ENCODE measurements at regions not wholly inside any gene's neighbourhood (a gene's known extent, or its start where the extent isn't known, plus 50 kb on each side); places are given as distances from the start of the nearest gene placed in this dataset.
A peak's percentile ranks its signal among the peaks of the same experiment; 100 is the strongest.

GRCh38 chr3:18830087-18830486 lies 318.2 kb upstream of the KCNH8 start:
- no peak overlapping the region for H3K4me3 ChIP-seq (replicated peaks in 1 of 2; ENCODE audit: low read depth in 2 of 2, low read length in 2 of 2)
- DNase-seq (ENCODE audit: low read depth in 2 of 2) = no peak
- no peak for TF ChIP-seq CTCF (IDR thresholded peaks at IDR 0.05; ENCODE audit: low read depth, low read length)

- DNase-seq (ENCODE audit: low read depth in 2 of 2) = no peak
- no peak for TF ChIP-seq CTCF (IDR thresholded peaks at IDR 0.05; ENCODE audit: low read depth, low read length)
- H3K4me3 ChIP-seq (replicated peaks in 1 of 2; ENCODE audit: low read depth in 2 of 2, low read length in 2 of 2) = no peak overlapping the region
Measured at GRCh38 chr3:18828637-18829036, 319.7 kb upstream of the KCNH8 start.

GRCh38 chr3:18827664-18828063 lies 320.6 kb upstream of the KCNH8 start:
- no peak for DNase-seq (ENCODE audit: low read depth in 2 of 2)
- H3K4me3 ChIP-seq (replicated peaks in 1 of 2; ENCODE audit: low read depth in 2 of 2, low read length in 2 of 2) = no peak overlapping the region
- no peak for TF ChIP-seq CTCF (IDR thresholded peaks at IDR 0.05; ENCODE audit: low read depth, low read length)

GRCh38 chr3:18825665-18826064 lies 322.6 kb upstream of the KCNH8 start:
- TF ChIP-seq CTCF (IDR thresholded peaks at IDR 0.05; ENCODE audit: low read depth, low read length) = no peak
- DNase-seq (ENCODE audit: low read depth in 2 of 2) = no peak
- no peak overlapping the region for H3K4me3 ChIP-seq (replicated peaks in 1 of 2; ENCODE audit: low read depth in 2 of 2, low read length in 2 of 2)

GRCh38 chr3:18813300-18813699 lies 335.0 kb upstream of the KCNH8 start:
- no peak for DNase-seq (ENCODE audit: low read depth in 2 of 2)
- no peak for TF ChIP-seq CTCF (IDR thresholded peaks at IDR 0.05; ENCODE audit: low read depth, low read length)

GRCh38 chr3:18812316-18812715 lies 336.0 kb upstream of the KCNH8 start:
- DNase-seq (ENCODE audit: low read depth in 2 of 2) = peak; percentile 62 to 79
- H3K4me3 ChIP-seq (replicated peaks in 1 of 2; ENCODE audit: low read depth in 2 of 2, low read length in 2 of 2) = no peak overlapping the region
- no peak for TF ChIP-seq CTCF (IDR thresholded peaks at IDR 0.05; ENCODE audit: low read depth, low read length)

More at GRCh38 chr3:18813300-18813699, 335.0 kb upstream of the KCNH8 start:
- H3K4me3 ChIP-seq (replicated peaks in 1 of 2; ENCODE audit: low read depth in 2 of 2, low read length in 2 of 2) = no peak overlapping the region

- TF ChIP-seq CTCF (IDR thresholded peaks at IDR 0.05; ENCODE audit: low read depth, low read length) = no peak
- no peak for DNase-seq (ENCODE audit: low read depth in 2 of 2)
- H3K4me3 ChIP-seq (replicated peaks in 1 of 2; ENCODE audit: low read depth in 2 of 2, low read length in 2 of 2) = no peak overlapping the region
Measured at GRCh38 chr3:18810306-18810661, 338.0 kb upstream of the KCNH8 start.
